T-helper 1 cell treated with Interleukin-12 subunit alpha and Interleukin-12 subunit beta and Interleukin-4 antibody, amounts not matched to agents 30 ng/mL and 1 ng/mL, for 36 hours (primary cell): ENCODE measurements at regions not wholly inside any gene's neighbourhood (a gene's known extent, or its start where the extent isn't known, plus 50 kb on each side); places are given as distances from the start of the nearest gene placed in this dataset.
"Not testable (repeated sequence)": the region's sequence is repeated elsewhere in the genome, so short reads cannot be mapped to it uniquely, and the experiment has no call there.

Experiments used
- intact Hi-C: fragments of 100-400 bp; cut with micrococcal nuclease; formaldehyde crosslinking; loops from one replicate; pipeline ENCODE4 v1.15.1; 2024

DNA sequence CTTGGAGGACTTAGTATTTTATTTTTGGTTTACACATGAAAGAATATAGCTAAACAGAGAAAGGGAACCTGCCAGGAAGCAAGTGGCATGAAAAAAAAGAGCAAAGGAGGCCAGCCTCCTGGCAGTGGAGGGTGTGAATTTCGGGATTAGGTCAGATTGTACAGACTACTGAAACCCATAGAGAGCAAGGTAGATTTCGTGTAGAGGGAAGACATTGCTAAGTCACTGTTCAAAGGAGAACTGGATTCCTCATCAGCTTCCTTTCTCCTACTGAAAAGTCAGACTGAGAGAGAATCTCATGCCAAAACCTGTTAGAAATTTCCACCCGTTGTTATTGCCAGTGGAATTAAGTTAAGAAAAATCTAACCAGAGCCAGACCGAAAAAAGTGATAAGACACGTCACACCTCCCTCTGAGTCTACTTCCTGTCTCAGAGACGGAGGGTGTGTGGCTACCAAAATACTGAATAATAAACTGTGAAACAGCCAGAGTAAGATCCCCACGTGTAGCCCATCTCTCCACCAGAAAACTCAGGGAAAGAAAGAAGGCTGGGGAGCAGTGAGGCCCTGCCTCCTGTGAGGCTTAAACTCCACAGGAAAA lies 118.8 kb downstream of the SKIDA1 start:
- intact Hi-C loops = no loop called here

DNA sequence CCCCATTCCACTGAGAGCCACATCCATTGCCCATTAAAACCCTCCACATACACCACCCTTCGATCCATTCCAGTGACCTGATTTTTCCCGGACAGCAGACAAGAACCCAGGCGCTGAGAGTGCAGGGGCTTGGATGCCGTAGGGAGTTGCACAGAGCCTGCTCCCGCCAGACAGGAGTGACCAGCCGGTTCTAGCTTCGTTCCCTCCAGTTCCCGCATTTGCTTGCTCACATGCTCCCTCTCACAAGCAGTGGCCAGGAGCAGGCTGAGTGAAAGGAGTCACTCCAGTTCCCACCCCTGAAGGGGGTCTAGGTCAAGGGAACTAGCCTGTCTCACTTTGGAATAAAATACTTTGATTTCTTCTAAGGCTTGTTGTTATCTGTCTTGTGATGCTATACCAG lies 119.5 kb downstream of the SKIDA1 start:
- intact Hi-C loops = no loop called here

DNA sequence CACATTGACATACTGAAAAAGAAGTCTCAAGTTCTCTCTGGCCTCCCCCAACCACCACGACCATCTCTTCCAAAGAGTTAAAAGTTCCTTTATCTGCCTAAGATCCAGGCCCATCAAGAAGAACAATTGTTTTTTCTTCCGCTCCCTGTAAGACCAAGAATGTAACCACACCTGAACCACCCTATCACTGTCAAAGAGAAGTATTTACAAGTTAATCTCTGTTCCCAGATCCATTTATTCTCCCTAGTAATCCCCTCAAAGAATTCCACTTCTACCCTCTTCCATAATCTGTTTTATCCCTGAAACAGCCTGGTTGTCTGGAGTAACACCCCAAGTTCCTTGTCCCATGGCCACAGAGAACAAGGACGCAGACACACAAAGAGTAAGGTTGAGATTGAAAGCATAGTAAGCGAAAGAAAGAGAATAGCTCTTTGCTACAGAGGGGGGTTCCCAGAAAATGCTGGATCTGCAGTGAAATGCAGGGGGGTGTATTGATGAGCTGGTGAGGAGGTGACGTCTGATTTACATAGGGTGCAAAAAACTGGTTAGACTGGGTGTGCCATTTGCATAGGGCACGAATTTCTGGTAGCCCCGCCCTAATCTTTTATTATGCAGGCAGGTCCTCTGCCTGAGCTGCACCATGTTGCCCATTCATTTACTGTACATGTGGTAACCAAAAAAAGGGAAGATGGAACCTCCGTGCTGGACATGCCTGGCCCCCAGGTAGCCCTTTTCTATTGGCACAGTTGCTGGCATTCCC lies 122.0 kb downstream of the SKIDA1 start:
- intact Hi-C loops = no loop called here

DNA sequence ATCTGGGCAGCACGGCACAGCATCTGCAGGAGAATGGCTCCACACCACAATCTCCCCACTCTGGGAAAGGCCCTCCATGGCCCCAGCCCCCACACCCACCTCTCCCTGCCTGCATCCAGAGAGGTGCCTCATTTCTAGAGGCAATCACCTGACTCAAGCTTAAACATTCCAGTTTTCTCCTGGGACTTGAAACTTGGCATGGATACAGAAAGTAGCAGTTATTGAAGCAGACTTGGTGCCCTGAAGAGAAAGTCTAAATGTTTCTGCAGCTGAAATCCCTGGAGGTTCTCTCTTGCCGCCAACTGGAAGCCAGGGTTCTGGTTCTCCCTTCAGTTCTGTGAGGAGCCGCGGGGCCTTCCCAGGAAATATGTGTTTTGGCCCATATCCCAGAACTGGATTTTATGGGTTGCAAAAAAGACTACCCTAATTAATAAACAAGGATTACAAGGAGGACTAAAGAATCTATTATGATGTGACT lies 122.8 kb downstream of the SKIDA1 start:
- intact Hi-C loops = no loop called here

DNA sequence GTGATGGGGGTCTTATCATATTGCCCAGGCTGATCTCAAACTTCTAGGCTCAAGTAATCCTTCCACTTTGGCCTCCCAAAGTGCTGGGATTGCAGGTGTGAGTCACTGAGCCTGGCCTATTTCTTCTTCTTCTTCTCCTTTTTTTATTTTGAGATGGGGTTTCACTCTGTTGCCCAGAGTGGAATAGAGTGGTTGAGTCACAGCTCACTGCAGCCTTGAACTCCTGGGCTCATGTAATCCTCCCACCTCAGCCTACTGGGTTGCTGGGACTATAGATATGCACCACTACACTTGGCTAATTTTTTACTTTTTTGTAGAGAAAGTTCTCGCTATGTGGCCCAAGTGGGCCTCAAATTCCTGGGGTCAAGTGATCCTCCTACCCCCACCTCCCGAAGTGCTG lies 124.3 kb downstream of the SKIDA1 start:
- intact Hi-C loops = no loop called here

DNA sequence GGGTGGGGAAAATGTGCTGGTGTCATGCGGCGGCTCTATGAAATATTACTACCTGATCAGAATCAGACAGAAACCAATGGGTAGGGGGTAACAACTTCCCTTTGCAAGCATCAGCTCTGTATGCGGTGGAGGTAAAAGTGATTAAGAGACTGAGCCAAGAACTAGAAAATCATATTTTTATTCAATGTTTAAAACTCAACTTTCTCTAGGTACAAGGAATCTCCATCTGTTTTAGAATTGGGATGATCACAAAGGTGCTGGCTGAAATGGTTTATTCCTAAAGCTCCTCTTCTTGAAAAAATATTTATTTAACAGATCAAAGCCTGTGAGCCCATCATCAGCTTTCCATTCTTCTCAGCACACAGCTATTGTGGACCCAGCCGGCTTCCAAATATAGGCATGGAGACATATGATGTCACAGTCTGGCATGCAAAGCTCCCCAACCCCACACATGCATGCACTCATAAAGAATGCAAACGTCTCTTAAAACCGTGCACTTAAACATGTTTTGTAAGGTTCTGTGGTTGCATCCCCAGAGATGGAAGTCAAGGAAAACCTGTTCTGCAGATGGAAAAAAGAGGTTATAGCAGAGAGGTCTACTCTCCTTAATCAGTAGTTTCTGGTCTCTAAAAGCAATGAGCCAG lies 126.0 kb downstream of the SKIDA1 start:
- intact Hi-C loops = no loop called here

DNA sequence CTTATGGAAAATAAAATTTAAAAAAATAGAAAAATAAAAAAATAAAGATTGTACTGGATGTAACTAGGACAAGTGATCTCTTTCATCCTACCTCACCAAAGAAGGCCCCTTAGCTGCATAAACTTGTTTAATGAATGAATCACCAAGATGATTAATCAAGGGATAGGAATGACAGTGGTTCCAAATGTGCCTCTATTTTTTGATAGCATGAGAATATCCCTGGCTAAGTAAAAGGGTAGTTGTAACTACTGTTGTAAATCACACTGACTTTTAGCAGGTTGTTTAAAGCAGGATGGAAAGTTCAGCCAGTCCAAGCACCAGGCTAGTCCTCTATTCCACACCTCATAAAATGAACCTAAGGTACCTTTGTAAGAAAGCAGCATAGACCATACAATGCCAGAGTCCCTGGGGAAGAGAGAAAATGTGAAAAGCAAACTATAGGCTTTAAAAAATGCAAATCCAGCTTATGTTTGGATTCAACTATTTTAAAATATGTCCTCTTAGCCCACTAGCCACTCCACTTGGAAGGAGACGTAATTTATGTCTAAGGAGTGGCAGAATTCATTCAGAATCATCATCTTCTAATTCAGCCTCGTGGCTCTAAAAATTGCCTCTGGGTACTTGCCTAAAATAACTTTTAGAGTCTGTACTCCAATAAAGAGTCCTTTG lies 126.8 kb downstream of the SKIDA1 start:
- intact Hi-C loops = no loop called here

DNA sequence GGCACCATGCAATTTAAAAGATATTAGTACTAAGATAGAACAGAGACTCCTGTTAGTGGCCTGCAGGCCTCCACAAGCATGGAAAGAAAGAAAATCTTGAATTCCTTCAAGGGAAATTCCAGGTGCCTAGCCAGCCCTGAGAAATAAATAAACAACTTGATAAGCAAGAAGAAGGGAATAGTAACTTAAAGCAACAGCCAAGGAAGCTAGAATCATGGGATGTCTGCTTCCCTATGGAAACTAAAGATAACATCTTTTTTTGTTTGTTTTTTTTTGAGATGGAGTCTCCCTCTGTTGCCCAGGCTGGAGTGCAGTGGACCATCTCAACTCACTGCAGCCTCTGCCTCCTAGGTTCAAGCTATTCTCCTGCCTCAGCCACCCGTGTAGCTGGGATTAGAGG lies 128.6 kb downstream of the SKIDA1 start:
- intact Hi-C loops = no loop called here

DNA sequence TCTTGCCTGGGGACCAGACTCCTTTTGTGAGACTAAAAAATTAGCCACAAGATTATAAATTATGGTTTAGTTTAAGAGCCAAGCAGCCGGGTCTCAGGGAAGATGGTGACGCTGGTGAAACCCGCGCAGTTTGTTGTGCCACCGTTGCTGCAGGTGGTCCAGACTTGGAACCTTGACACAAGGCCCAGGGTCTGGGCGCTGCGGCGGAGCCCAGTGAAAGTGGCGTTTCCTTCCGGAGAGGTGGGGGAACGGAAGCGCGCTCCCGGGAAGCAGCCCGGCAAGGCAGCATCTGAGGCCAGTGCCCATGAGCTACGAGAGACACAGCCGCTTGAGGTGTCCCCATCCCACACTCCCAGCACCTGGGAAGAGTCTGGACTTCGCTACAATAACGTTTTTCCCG lies 131.6 kb downstream of the SKIDA1 start:
- intact Hi-C loops = no loop called here

DNA sequence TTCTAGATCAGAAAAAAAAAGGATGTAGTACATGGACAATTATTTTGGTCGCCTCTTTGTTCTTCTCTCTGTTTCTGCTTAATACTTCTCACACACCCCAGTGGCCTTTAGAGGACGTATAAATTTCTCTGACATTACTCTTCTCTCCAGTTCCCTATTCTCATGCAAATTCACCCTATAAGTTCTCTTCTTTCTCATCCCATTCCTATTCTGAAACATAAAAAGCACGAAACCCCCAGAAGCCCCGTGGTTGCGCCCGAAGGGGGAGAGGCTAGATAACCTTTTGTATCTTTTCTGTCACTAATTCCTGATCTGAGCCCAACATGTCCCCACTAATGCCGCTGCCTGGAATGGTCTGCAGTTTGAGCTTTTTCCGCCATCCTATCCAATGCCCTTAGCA lies 136.9 kb downstream of the SKIDA1 start:
- intact Hi-C loops = no loop called here

DNA sequence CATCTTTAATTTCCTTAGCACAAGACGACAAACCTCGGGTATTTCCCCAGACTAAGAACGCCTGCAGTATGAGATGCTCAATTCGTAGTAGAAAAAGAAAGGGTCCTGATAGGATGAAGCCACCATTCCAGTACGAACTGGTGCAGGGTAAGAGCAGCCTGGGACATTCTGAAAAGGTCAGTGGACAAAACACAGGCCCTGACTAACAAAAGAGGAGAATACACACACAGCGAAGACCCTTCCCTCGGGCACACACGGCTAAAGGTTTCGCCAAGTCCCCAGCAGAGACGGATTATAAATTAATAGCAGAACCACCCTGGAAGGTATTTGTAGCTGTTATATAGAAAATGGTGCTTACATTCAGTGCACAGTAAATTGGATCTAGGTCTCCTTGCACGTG lies 137.6 kb downstream of the SKIDA1 start:
- intact Hi-C loops = no loop called here

DNA sequence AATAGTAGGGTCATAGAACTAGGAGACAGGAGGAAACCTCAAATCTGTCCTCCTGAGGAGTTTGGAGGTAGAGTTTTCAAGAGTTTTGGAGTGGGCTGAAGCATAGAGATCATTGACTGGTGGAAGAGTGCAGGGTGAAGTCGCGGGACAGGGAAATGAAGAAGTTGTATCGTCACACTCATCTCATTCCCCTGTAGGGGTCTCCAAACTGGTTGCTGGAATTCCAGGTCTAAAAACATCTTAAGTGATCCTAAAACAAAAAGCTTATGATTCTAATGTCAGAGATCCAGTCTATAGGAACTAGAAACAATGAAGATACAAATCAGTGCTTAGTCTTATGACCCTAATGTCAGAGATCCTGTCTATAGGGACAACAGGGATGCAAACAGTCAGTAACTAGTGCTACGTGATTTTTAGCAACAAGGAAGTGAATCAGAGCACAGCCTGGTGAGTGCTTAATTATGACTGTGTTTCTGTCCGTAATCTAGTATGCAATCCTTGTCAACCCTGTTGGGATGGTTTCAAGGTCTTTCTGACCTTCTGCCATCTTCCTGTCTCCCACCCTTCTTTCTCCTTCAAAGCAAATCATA lies 139.4 kb downstream of the SKIDA1 start:
- intact Hi-C loops = no loop called here

DNA sequence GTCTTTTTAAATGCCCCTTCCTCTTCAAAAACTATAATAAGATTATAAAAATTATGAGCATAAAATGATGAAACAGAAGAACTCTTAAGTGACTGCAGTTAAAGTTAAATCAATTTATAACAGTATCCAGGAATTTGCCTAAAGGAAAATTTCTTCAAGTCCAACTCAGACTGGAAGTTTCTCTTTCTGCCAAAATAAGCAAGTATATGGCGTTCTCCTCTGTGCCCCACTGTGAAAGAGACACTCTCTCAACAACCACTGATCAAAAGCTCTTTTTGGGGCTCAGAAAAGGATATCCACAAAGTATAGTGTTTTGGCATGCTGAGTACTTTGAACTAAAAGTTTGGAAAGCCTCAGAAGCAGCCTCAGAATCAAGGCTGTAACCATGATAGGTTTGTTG lies 139.9 kb downstream of the SKIDA1 start:
- intact Hi-C loops = no loop called here

DNA sequence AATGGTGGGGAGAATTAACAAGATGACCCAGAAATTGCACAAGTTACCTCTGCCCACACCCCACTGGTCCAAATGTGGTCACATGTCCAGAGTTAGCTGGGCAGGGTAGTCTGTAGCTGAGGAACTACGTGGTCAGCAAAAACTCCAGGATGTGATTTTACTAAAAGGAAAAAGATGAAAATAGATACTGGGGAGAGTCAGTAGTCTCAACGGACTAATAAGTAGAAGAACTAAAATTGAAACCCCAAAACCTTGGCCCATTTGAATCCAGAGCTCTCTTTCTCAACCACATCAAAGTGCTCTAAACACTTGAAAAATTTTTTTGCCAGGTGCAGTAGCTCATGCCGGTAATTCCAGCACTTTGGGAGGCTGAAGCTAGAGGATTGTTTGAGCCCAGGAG lies 146.3 kb downstream of the SKIDA1 start:
- intact Hi-C loops = no loop called here

DNA sequence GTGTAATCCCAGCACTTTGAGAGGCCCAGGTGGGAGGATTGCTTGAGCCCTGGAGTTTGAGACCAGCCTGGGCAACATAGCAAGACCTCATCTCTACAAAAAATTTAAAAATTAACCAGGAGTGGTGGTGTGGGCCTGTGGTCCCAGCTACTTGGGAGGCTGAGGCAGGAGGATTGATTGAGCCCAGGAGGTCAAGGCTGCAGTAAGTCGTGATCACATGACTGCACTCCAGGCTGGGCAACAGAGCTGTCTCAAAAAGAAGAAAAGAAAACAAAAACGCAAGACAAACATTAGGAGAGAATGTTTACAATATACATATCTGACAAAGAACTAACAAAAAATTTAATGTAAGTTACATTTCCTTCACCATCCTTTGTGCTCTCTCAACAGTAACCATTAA lies 150.2 kb downstream of the SKIDA1 start:
- intact Hi-C loops = not testable (repeated sequence)

DNA sequence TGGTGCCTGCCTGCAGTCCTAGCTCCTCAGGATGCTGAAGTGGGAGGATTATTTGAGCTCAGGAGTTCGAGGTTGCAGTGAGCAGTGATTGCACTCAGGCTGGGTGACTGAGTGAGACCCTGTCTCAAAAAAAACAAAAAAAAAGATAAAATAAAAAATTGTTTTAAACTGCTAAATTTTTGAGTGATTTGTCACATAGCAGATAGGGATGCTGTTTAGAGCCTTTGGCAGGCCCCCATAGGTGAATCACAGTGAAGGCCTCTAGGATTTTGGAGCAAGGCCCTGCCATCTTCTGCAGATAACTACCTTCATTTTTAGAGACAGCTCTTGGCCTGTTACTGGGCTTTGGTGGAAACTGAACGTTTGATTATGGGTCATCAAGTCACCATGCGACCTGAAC lies 151.6 kb downstream of the SKIDA1 start:
- intact Hi-C loops = not testable (repeated sequence)

DNA sequence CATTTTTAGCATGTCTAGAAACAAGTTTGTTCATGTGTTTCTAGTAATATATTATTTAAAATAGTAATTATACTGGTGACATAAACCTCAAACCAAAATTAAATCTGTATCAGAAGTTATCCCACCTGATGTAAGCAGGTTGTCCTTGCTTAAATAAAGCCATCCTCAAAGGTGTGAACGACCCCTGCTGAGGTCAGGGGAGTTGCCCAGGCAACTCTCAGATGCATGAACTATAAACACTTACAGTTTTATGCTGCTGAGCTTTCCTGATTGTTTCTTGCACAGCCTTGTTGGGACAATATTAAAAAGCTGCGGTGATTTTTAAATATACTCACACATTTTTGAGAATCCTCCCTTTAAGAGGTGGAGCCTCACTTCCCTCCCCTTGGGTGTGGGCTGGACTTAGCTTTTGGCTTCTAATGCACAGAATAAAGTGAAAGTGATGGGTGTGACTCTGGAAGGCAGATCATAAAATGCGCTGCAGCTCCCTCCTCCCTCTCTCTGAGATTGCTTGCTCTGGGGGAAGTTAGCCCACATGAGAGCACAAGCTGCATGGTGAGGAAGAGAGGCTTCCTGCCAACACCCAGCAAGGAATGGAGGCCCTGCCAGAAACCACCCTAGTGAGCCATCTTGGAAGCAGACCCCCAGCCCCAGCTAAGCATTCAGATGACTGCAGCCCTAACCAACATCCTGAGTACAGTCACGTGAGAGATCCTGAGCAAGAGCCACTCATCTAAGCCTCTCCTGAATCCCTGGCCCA lies 152.7 kb downstream of the SKIDA1 start:
- intact Hi-C loops = no loop called here

DNA sequence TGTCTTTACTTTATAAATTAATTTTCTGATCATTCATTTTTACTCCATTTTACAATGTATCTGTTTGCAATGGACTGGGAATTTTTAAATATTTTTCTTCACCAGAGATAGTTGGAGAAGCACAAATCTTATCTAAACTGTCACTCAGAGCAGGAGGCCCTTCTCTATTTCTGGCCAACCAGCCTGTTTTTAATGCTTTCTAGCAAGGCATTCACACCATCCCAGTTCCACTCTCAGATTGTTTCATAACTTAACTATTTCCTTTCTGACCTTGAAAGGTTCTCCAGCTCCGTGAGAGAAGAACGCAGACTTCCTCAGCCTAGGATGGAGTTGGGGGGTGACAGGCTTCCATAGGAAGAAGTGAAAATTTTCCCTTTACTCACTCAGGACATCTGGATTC lies 155.8 kb downstream of the SKIDA1 start:
- intact Hi-C loops = no loop called here

DNA sequence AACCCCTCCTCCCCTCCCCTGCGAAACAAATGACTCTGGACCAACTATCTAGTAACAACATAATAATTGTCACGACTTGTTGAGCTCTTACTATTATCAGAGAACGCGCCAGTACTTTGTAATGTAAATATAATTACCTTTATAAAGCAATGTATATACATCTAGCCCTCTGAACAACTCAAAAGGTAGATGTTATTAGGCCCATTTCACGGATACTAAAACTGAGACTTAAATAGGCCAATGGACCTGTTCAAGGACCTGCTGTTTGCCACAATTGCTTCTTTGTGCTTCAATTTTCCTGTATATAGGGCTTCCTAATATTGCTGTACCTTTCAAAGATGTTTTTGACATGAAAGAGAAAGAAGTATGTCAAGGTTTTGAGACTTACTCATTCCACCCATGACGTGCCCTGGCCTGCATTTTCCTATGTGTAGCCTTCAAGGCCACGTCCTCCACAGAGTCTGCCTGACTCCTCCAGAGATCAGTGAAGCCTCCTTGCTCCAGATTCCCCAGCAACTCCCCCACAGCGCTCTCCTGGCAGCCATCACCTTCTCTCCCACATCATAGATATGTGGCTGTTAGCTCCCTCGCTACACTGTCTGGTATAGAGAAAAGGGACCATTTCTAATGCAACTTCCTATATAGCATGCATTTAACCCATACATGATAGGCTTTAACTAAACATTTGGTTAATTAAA lies 156.6 kb downstream of the SKIDA1 start:
- intact Hi-C loops = no loop called here

DNA sequence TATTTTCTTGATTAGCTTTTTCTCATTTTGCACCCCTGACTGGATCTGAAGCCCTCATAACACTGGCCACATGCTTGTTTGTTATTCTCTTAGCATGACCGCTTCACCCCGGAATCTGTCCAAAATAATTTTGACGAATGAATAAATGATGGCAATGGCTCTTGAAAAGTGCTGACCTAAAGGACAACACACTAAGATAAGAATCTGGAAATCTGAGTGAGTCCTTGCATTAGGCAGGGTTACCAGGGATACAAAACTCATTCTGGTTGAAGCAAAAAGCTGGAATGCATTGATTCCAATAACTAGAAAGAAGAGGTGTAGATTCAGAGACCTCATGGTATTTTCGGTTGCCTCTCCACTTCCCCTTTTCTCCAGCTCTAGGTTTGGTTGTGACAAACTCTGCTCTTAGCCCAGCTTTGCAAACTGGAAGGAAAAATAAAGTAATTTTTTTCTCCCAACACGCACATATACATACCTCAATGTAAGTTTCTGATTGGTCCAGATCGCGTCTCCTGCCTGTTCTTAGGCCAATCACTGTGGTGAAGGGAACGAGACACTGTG lies 157.4 kb downstream of the SKIDA1 start:
- intact Hi-C loops = no loop called here
